ENCODE measurements at regions not wholly inside any gene's neighbourhood (a gene's known extent, or its start where the extent isn't known, plus 50 kb on each side); places are given as distances from the start of the nearest gene placed in this dataset.
"Not testable (repeated sequence)": the region's sequence is repeated elsewhere in the genome, so short reads cannot be mapped to it uniquely, and the experiment has no call there.

DNA sequence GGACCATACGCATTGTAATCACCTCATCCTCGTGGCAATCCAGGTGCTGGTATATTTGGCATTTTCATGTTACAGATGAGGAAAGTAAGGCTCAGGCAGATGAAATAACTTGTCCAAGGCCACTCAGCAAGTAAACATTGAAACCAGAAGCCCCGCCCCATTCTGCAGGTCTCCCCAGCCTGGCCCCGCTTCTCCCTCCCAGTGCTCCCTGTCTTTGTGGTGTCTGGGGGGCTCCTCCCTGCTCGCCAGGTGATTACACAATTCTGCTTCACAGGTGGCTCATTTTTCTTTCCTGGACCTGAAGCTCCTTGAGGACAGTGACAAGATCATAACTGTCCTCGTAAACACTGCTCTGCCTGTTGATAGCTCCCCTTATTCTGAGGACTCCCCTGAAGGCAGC lies 531.5 kb upstream of the B3GAT1 start:
- DNase-seq, result no peak

GRCh38 chr11:134942681-134943080 lies 530.6 kb upstream of the B3GAT1 start:
- DNase-seq, result no peak

DNA sequence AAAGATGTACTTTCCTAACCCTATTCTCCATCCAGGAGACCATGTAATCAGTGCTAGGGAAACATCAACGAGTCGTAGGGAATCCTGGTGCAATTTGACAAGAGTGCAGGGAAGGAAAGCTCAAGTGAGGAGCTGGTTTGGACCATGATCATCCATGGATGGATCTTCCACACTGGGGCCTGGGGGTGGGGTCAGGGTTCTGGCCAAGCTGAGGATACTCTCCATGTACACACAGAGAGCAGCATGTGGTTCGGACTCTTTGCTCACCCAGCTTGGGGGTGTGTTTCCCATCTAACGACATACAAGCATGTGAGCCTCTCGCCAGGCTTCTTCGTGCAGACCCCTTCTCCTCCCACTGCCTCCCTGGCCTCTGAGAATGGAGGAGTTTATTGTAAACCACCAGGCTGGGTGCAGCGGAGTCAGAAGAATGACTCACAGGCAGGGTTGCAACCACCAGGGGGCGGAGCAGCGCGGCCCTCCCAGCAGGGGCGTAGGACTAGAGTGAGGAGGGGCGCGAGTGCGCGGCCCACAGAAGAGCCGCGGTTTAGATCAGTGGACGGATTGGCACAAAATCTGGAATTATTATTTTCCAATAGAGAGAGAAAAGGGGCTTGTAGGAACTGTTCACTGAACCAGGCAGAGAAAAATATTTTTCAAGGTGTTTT lies 530.0 kb upstream of the B3GAT1 start:
- not testable (repeated sequence) for DNase-seq

GRCh38 chr11:134941326-134941725 lies 529.3 kb upstream of the B3GAT1 start:
- no peak for DNase-seq

DNA sequence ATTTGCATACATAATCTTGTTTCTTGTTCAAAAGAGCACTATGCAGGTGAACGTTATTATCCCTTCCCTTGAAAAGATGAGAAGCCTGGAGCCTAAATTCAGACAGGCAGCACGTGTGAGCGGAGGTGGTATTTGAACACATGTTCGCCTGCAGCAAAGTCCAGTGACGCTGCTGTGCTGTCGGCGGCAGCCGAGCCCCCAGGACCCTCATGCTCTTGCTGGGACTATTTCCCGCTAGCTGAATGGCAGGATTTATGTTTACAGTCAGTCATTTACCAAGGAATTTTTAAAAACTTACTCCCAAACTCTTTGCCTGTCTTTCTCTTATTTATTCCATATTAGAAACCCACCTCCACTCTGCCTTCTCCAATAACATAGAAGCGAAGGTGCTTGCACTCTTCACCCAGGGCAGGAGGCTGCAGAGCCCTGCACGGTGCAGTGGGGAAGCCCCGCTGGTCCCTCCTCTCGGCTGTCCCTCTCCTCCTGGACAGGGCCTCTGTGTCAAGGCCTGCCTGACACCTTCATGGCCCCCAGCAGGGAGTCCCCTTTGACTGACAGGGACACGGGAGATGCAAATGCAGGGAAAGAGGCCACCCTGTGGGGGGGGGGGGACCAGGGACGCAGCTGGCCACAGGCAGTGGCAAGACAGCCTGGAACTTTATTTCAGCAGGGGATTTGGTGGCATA lies 528.5 kb upstream of the B3GAT1 start:
- DNase-seq, result no peak

GRCh38 chr11:134939905-134940304 lies 527.9 kb upstream of the B3GAT1 start:
- no peak for DNase-seq

GRCh38 chr11:134939031-134939430 lies 527.0 kb upstream of the B3GAT1 start:
- DNase-seq, result no peak

DNA sequence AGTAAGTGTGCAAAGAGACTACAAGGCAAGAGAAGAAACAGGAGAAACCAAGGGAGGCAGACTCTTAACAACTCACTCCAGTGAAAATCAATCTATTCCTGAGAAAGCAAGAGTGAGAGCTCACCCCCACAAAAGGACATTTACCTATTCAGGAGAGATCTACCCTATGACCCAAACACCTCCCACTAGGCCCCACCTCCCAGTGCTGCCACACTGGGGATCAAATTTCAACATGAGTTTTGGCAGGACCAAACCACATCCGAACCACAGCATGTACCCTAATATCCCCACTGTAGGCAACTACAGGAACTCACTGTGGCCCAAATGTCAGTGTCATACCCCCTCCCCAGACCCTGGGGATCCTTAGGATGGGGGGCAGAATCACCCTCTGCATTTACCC lies 526.2 kb upstream of the B3GAT1 start:
- no peak for DNase-seq

GRCh38 chr11:134937193-134937592 lies 525.2 kb upstream of the B3GAT1 start:
- DNase-seq, result not testable (repeated sequence)

- no peak for DNase-seq
Measured at GRCh38 chr11:134932761-134933160, 520.7 kb upstream of the B3GAT1 start.

DNA sequence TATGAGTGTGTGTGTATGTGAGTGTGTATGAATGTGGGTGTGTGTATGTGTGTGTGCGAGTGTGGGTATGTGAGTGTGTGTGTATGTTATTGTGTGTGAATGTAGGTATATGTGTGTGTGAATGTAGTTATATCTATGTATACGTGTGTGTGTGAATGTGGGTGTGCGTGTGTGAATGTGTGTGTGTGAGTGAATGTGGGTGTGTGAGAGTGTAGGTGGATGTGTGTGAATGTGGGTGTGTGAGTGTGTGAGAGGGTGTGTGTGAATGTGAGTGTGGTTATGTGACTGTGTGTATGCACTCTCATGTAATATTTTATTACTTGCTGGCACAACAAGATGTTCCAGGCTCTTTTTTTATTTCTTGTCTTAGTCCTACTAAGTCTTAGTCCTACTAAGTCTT lies 513.4 kb upstream of the B3GAT1 start:
- no peak for DNase-seq

DNA sequence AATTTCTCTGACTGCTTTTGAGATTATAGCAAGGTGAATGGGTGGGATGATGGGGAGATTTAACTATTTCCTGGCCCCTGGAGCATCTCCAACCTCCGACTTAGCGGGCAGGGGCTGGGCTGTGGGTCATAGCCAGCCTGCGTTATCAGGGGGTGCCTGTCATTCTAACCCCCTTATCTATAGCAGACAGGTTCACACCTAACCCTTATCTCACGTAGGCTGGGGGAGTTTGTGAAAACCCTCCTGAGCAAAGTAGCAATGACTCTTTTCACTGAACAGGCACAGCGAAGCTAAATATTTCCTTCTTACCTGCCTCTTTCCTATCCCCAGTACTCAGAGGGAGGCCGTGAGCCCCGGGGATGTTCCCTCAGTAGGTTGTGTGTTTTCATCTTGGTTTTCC lies 511.4 kb upstream of the B3GAT1 start:
- no peak for DNase-seq

GRCh38 chr11:134921938-134922337 lies 509.9 kb upstream of the B3GAT1 start:
- no peak for DNase-seq

GRCh38 chr11:134920851-134921608 lies 509.0 kb upstream of the B3GAT1 start:
- no peak for DNase-seq

DNA sequence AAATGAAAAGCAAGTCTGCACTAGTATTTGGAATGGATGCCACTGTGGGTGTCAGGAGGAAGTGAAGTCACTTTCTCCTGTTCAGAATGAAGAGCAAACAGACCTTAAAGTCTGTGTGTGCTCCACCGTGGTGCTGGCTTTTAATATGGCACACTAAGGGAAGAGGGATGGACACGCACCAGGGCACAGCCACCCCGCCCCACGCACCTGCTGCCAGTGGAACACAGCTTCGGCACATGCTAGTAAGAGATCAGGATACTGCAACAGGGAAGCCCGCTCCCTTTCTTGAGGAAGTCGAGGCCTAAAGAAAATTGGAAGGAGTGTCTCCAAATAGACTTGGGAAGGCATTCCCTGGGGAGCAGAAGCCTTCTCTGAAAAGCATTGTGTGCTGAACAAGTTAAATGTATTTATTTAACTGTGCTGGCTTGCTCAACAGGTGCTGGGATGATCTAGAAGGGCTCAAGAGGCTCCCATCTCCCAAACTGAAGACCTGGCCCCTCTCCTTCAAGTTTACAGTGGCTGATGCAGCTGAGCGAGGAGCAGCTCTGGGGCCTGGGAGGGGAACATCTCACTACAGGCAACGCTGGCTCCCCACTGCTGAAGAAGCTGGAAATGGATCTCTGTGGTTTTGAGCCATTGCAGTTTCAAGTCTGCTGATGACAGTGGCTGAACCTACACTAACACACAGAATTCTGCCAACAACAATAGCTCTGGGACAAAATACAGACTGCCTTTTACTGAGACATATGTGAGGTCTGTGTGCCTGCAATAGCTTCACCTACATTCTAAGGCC lies 504.6 kb upstream of the B3GAT1 start:
- DNase-seq, result no peak

DNA sequence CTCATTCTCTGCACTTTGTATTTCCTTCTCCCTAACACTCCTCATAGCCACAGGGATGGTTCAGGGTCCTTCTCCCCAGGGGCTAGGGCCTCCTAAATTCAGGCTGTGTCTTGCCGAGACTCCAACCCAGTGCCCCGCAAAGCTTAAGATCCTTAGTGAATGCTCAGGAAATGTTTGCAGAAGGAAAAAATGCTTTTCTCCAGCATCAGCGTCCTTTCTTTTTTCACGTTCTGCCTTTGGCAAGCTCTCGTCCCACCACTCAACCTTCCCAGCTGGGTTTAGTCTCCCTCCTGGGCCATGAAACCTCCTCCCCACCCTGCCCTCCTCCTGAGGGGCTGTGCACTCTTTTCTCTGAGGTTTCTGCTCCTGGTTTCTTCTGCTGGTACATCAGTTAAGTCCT lies 503.8 kb upstream of the B3GAT1 start:
- DNase-seq, result no peak

DNA sequence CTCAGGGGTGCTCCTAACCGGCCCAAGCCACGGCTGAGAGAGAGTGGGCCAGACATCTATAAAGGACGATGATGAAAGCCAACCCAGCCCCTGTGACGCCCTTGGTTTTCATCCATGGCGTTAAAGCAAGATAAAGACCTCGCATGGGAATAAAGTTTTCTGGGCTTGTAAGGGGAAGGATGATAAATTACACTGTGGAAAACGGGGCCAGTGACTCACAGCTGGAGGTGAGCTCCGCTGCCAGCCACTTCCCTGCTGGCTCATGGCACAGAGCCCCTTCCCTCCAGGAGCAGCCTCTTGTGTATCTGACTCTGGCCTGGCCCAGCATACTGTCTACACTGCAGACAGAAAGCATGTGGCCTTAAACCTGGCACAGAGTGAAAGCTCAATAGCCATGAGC lies 503.2 kb upstream of the B3GAT1 start:
- DNase-seq, result no peak

GRCh38 chr11:134913999-134914590 lies 502.1 kb upstream of the B3GAT1 start:
- DNase-seq, result no peak

DNA sequence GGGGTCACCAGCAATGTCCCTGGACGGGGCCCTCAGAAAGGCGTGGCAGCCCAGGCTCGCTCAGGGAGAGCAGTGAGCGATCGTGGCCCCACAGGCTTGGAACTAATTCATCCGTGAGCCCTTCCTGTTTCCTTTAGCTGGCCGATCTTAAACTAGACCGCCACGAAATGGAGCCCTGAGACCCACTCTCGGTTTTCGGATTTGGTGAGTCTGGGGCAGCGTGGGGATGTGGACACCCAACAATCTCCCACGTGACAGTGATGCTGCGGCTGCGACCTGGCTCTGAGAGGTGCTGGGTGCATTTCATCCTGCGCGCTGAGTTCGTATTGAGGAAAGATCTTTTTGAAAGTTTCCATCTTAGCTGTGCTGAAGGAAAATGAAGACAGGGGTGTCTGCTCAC lies 501.3 kb upstream of the B3GAT1 start:
- DNase-seq, result no peak

DNA sequence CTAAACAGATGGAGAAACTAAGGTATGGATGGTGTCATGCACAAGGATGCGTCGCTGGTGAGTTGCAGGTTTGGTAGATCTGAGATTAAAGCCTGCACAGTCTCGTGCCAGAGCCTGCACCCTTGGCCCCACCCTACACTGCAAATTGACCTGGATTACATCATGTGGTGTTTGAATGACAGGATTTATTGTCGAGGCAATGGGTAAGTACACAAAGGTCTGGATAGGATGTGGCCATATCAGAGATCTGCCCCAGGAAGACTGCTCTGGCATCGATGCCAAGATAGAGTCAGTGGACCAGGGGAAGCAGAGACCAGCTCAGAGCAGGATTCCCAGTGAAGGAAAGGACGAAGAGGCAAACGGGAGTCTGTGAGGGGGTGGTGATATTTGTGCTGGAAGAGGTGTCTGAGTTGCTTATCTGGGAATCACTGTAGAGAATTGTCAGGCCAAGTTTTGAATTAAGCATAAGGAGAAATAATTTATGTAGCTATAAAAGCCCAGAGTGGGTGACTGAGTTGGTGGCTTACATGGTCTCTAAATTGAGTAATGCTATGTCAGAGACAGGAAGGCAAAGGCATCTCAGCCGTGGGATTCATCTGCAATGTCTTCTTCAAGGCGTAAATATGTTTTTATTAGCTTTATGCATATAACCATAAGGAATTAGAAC lies 499.6 kb upstream of the B3GAT1 start:
- no peak for DNase-seq

DNA sequence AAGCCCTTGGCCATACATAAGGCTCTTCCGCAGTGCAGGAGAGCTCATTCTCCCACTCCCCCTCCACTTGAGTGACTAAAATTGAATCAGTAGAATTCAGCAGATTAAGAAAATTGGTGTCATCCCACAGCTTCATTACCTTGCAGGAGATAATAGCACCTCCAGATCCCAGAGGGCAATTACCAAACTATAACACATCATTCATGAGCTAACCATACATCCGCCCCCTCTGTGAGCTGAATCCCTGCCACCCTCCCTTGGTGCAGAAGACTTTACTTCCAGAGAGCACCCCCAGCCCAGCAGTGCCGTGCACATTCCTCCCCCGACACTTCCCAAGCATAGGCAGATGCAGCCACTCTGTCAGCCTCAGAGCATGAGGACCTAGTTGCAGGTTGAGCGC lies 496.5 kb upstream of the B3GAT1 start:
- DNase-seq, result no peak

- DNase-seq, result no peak
Measured at GRCh38 chr11:134907636-134908035, 495.6 kb upstream of the B3GAT1 start.
